ENCODE measurements at regions not wholly inside any gene's neighbourhood (a gene's known extent, or its start where the extent isn't known, plus 50 kb on each side); places are given as distances from the start of the nearest gene placed in this dataset.

DNA sequence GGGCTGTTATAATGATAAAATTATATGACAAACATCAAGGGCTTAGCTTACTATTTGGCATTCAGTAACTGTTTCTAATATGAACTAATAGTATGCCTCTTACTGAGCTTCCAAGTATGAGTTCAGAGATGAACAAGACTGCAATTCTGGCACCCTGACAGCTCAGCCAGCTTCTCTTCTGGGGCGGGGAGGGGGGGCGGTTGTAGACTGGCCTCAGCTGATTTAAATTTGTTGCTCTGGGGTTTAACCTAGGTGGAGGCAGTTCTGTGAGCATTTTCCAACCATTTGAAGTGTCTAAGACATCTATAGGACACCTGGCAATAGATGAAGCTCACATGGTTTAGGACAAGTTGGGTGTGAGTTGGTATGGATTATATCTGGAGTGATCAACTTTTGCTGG is 401.9 kb downstream of the QKI start:
- no peak for TF ChIP-seq HDAC2 (IDR thresholded peaks at IDR 0.05)
- TF ChIP-seq, protein P1, sequence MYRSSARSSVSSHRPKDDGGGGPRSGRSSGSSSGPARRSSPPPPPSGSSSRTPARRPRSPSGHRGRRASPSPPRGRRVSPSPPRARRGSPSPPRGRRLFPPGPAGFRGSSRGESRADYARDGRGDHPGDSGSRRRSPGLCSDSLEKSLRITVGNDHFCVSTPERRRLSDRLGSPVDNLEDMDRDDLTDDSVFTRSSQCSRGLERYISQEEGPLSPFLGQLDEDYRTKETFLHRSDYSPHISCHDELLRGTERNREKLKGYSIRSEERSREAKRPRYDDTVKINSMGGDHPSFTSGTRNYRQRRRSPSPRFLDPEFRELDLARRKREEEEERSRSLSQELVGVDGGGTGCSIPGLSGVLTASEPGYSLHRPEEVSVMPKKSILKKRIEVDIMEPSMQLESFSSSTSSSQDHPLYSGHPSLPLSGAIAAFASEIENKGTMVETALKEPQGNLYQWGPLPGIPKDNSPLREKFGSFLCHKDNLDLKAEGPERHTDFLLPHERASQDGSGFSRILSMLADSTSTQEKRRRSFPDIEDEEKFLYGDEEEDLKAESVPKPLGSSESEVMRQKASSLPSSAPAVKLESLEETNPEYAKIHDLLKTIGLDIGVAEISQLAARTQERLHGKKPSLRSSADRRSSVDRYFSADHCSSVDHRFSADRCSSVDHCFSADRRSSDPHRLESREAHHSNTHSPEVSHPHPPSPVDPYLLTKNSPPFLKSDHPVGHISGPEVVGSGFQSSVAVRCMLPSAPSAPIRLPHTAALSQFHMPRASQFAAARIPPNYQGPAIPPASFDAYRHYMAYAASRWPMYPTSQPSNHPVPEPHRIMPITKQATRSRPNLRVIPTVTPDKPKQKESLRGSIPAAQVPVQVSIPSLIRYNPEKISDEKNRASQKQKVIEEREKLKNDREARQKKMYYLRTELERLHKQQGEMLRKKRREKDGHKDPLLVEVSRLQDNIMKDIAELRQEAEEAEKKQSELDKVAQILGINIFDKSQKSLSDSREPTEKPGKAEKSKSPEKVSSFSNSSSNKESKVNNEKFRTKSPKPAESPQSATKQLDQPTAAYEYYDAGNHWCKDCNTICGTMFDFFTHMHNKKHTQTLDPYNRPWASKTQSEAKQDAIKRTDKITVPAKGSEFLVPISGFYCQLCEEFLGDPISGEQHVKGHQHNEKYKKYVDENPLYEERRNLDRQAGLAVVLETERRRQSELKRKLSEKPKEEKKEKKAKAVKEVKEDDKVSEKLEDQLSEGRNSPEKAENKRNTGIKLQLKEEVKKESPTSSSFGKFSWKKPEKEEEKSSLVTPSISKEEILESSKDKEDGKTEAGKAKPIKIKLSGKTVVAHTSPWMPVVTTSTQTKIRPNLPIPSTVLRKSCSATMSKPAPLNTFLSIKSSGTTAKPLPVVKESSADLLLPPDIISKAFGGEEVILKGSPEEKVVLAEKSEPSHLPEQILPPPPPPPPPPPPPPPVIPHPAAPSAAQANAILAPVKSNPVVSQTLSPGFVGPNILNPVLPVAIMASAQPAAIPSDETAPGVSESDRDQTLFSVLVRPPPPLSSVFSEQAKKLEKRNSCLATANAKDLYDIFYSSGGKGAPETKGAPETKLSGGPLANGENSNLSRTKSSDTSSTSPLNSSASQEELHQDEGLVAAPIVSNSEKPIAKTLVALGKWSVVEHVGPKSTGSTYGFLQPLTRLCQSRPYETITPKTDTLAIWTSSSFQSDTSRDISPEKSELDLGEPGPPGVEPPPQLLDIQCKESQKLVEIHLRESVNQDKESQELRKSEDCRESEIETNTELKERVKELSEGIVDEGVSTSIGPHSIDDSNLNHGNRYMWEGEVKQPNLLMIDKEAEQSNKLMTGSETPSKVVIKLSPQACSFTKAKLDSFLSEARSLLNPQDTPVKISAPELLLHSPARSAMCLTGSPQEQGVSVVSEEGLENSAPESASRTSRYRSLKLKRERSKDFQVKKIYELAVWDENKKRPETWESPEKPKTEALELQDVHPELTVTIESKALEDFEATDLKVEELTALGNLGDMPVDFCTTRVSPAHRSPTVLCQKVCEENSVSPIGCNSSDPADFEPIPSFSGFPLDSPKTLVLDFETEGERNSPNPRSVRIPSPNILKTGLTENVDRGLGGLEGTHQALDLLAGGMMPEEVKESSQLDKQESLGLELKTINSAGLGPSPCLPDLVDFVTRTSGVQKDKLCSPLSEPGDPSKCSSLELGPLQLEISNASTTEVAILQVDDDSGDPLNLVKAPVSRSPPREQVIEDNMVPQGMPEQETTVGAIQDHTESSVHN (IDR thresholded peaks at IDR 0.05; ENCODE audit: borderline replicate concordance in 1 of 2, low read depth in 1 of 2), result no peak

Measured in K562 (cell line).